ENCODE measurements at regions not wholly inside any gene's neighbourhood (a gene's known extent, or its start where the extent isn't known, plus 50 kb on each side); places are given as distances from the start of the nearest gene placed in this dataset.

- Histone ChIP-seq H3K9me1 (ENCODE audit: control insufficient read depth, insufficient read depth, low read length) (no peaks in the 10 kb centered on the region), H3K4me2 (ENCODE audit: insufficient read depth, low read length) (no peak overlapping the region), H3K4me3 (no peak overlapping the region), H3K79me2 (ENCODE audit: control insufficient read depth, insufficient read depth, low read length) (no peaks in the 10 kb centered on the region), H3K36me3 (ENCODE audit: control insufficient read depth, insufficient read depth, low read length) (no peaks in the 10 kb centered on the region), H3K9me3 (replicated peaks; ENCODE audit: control insufficient read depth, insufficient read depth, low read depth, low read length) (no peaks in the 10 kb centered on the region), H3K27me3 (ENCODE audit: control insufficient read depth in 2 of 2, insufficient read depth in 2 of 2, low read length in 2 of 2) (no peaks in the 10 kb centered on the region), H3K4me1 (replicated peaks in 1 of 2; ENCODE audit: control insufficient read depth in 2 of 2, insufficient read depth in 2 of 2, low read length in 2 of 2) (no peaks in the 10 kb centered on the region), H3K27ac (ENCODE audit: extremely low read depth, low read depth, low read length) (no peak overlapping the region), H4K20me1 (replicated peaks; ENCODE audit: control insufficient read depth, insufficient read depth, low read length) (no peaks in the 10 kb centered on the region), H2AFZ (ENCODE audit: low read depth, low read length) (no peak overlapping the region), H3K9ac (ENCODE audit: insufficient read depth in 1 of 2, low read depth in 2 of 2, low read length in 2 of 2) (no peak overlapping the region)
- intact Hi-C loops (cut with micrococcal nuclease) (no loop called here), in situ Hi-C loops (cut with MboI) (no loop called here)
- DNase-seq (ENCODE audit: extremely low read depth in 1 of 4, low spot score in 3 of 4), result no peak
- POLR2A ChIA-PET, result no interaction called here
- no peak for ATAC-seq
- no peak for FAIRE-seq
- CTCF ChIA-PET (ENCODE audit: low intra/inter-chr PET ratio), result no interaction called here
- TF ChIP-seq, protein P1, sequence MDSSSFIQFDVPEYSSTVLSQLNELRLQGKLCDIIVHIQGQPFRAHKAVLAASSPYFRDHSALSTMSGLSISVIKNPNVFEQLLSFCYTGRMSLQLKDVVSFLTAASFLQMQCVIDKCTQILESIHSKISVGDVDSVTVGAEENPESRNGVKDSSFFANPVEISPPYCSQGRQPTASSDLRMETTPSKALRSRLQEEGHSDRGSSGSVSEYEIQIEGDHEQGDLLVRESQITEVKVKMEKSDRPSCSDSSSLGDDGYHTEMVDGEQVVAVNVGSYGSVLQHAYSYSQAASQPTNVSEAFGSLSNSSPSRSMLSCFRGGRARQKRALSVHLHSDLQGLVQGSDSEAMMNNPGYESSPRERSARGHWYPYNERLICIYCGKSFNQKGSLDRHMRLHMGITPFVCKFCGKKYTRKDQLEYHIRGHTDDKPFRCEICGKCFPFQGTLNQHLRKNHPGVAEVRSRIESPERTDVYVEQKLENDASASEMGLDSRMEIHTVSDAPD (CRISPR knock-in tag; IDR thresholded peaks at IDR 0.05), result no peak
- no peak for TF ChIP-seq E2F6 (IDR thresholded peaks at IDR 0.05; ENCODE audit: borderline replicate concordance in 1 of 2, extremely low read depth in 1 of 2, insufficient read depth in 1 of 2, insufficient read length in 1 of 2, low read depth in 1 of 2, low read length in 1 of 2, poor library complexity in 1 of 2, severe bottlenecking in 1 of 2)
- TF ChIP-seq RNF219 (CRISPR knock-in tag; IDR thresholded peaks at IDR 0.05), result no peak
- TF ChIP-seq POLR2AphosphoS5 (IDR thresholded peaks at IDR 0.05; ENCODE audit: control insufficient read depth, insufficient read depth, low read depth, low read length), result no peak
- no peak for TF ChIP-seq E4F1 (CRISPR knock-in tag; IDR thresholded peaks at IDR 0.05; ENCODE audit: borderline replicate concordance)
- TF ChIP-seq IRF1 (CRISPR knock-in tag; IDR thresholded peaks at IDR 0.05; ENCODE audit: borderline replicate concordance), result no peak
- TF ChIP-seq RHOXF2B (CRISPR knock-in tag; conservative IDR thresholded peaks at IDR 0.05), result no peak
- no peak for TF ChIP-seq DACH1 (IDR thresholded peaks at IDR 0.05; ENCODE audit: partially characterized antibody)
- no peak for TF ChIP-seq IFI16 (CRISPR knock-in tag; IDR thresholded peaks at IDR 0.05)
- WGBS (ENCODE audit: insufficient coverage, low coverage, missing lambda C conversion rate), result 4% methylated on average over 3 of the region's 3 CpGs
- no TSS peak for BruUV-seq (replicated peaks)
These were observed 895.6 kb upstream of the ROBO1 start for GRCh38 chr3:80663426-80663825.

Data from K562 (cell line).